ENCODE measurements at regions not wholly inside any gene's neighbourhood (a gene's known extent, or its start where the extent isn't known, plus 50 kb on each side); places are given as distances from the start of the nearest gene placed in this dataset.

DNA sequence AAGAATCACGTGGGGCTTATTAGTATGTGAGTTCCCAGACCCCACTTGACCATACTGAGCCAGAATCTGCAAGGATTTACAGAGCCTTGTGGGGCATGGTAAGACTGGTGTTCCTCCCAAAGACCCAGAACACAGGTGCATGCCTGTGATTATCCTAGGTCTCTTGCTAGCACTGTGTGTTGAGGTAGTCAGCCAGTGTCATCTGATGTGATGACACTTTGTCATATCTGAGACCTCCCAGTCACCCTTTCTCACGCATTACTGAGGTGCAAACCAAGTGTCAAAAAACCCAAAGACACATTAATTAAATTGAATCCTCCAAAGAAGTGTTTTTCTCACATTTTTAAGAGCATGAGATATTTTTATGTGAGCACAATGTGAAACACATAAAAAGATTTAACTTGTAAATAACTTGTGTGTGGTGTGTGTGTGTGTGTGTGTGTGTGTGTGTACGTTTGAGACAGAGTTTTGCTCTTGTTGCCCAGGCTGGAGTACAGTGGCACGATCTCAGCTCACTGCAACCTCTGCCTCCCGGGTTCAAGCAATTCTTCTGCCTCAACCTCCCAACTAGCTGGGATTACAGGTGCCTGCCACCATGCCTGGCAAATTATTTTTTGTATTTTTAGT, 162.0 kb upstream of the PRPS1L1 start:
- no peak for TF ChIP-seq TAF1 (IDR thresholded peaks at IDR 0.05; ENCODE audit: borderline replicate concordance, insufficient read depth, low read length)
- TF ChIP-seq, protein P1, sequence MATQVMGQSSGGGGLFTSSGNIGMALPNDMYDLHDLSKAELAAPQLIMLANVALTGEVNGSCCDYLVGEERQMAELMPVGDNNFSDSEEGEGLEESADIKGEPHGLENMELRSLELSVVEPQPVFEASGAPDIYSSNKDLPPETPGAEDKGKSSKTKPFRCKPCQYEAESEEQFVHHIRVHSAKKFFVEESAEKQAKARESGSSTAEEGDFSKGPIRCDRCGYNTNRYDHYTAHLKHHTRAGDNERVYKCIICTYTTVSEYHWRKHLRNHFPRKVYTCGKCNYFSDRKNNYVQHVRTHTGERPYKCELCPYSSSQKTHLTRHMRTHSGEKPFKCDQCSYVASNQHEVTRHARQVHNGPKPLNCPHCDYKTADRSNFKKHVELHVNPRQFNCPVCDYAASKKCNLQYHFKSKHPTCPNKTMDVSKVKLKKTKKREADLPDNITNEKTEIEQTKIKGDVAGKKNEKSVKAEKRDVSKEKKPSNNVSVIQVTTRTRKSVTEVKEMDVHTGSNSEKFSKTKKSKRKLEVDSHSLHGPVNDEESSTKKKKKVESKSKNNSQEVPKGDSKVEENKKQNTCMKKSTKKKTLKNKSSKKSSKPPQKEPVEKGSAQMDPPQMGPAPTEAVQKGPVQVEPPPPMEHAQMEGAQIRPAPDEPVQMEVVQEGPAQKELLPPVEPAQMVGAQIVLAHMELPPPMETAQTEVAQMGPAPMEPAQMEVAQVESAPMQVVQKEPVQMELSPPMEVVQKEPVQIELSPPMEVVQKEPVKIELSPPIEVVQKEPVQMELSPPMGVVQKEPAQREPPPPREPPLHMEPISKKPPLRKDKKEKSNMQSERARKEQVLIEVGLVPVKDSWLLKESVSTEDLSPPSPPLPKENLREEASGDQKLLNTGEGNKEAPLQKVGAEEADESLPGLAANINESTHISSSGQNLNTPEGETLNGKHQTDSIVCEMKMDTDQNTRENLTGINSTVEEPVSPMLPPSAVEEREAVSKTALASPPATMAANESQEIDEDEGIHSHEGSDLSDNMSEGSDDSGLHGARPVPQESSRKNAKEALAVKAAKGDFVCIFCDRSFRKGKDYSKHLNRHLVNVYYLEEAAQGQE (IDR thresholded peaks at IDR 0.05; ENCODE audit: insufficient read depth in 1 of 2, low read depth in 2 of 2, low read length in 2 of 2) = no peak
- no peak for TF ChIP-seq FOXP2 (optimal IDR thresholded peaks at IDR 0.05; ENCODE audit: borderline replicate concordance, extremely low read depth, extremely low read length, insufficient read depth)
- no peak for TF ChIP-seq POLR2AphosphoS5 (IDR thresholded peaks at IDR 0.05; ENCODE audit: low read depth, low read length)

Measured in PFSK-1 (cell line).